ENCODE measurements at regions not wholly inside any gene's neighbourhood (a gene's known extent, or its start where the extent isn't known, plus 50 kb on each side); places are given as distances from the start of the nearest gene placed in this dataset.

- DNase-seq (no peak), ATAC-seq (ENCODE audit: low read depth) (no peak)
- Histone ChIP-seq H3K27me3 (replicated peaks in 1 of 4; ENCODE audit: control extremely low read depth in 1 of 4, control insufficient read depth in 3 of 4, insufficient read depth in 4 of 4, low read length in 3 of 4) (peaks cover 0 to 3% (median 0%) of the 10 kb centered on the region in 4 experiments), H3K4me1 (ENCODE audit: control insufficient read depth in 2 of 2, insufficient read depth in 2 of 2, low read length in 2 of 2) (peaks cover 0 to 7% of the 10 kb centered on the region in 2 donors), H2AFZ (ENCODE audit: insufficient read depth, low read depth, low read length, poor library complexity, severe bottlenecking) (no peak overlapping the region), H3K4me3 (ENCODE audit: control extremely low read depth in 1 of 5, extremely low read depth in 1 of 5, insufficient read depth in 1 of 5, low read depth in 2 of 5, low read length in 4 of 5) (no peak overlapping the region), H3K79me2 (ENCODE audit: control insufficient read depth, insufficient read depth, low read length) (no peaks in the 10 kb centered on the region), H4K20me1 (ENCODE audit: control insufficient read depth, insufficient read depth, low read length, poor library complexity, severe bottlenecking) (no peaks in the 10 kb centered on the region), H3K36me3 (replicated peaks in 1 of 2; ENCODE audit: control extremely low read depth in 1 of 2, control insufficient read depth in 1 of 2, extremely low read depth in 1 of 2, insufficient read depth in 2 of 2, low read length in 1 of 2) (no peaks in the 10 kb centered on the region), H3K9ac (ENCODE audit: low read length) (no peak overlapping the region), H3K4me2 (replicated peaks; ENCODE audit: low read depth, low read length, poor library complexity, severe bottlenecking) (no peak overlapping the region), H3K9me3 (ENCODE audit: control extremely low read depth in 1 of 3, control insufficient read depth in 2 of 3, insufficient read depth in 1 of 3, low read length in 2 of 3) (no peaks in the 10 kb centered on the region), H3K27ac (ENCODE audit: low read length in 2 of 2) (no peak overlapping the region)
- Mint-ChIP-seq H3K27me3 (peaks cover 9% of the 10 kb centered on the region), H3K4me3 (no peak overlapping the region), H3K4me1 (peaks cover 2% of the 10 kb centered on the region), H3K9me3 (ENCODE audit: insufficient read depth) (no peaks in the 10 kb centered on the region), H3K27ac (no peak overlapping the region)
- intact Hi-C loops (cut with micrococcal nuclease): no loop called here
- ChIA-PET CTCF (interaction anchor here (1.2 kb wide), 1 partner anchor 30 kb away, joined by 3 read pairs; no protein-coding TSS in a partner anchor), POLR2A (no interaction called here)
- WGBS (ENCODE audit: insufficient coverage): 93% methylated on average over 3 of the region's 9 CpGs
- TF ChIP-seq, protein P1, sequence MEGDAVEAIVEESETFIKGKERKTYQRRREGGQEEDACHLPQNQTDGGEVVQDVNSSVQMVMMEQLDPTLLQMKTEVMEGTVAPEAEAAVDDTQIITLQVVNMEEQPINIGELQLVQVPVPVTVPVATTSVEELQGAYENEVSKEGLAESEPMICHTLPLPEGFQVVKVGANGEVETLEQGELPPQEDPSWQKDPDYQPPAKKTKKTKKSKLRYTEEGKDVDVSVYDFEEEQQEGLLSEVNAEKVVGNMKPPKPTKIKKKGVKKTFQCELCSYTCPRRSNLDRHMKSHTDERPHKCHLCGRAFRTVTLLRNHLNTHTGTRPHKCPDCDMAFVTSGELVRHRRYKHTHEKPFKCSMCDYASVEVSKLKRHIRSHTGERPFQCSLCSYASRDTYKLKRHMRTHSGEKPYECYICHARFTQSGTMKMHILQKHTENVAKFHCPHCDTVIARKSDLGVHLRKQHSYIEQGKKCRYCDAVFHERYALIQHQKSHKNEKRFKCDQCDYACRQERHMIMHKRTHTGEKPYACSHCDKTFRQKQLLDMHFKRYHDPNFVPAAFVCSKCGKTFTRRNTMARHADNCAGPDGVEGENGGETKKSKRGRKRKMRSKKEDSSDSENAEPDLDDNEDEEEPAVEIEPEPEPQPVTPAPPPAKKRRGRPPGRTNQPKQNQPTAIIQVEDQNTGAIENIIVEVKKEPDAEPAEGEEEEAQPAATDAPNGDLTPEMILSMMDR (IDR thresholded peaks at IDR 0.05): no peak
- TF ChIP-seq EZH2 (IDR thresholded peaks at IDR 0.05; ENCODE audit: borderline replicate concordance, insufficient read depth, low read depth, low read length, poor library complexity, severe bottlenecking): no peak
Observed at GRCh38 chr20:23146181-23146580, 60.1 kb upstream of the CD93 start.

DNA sequence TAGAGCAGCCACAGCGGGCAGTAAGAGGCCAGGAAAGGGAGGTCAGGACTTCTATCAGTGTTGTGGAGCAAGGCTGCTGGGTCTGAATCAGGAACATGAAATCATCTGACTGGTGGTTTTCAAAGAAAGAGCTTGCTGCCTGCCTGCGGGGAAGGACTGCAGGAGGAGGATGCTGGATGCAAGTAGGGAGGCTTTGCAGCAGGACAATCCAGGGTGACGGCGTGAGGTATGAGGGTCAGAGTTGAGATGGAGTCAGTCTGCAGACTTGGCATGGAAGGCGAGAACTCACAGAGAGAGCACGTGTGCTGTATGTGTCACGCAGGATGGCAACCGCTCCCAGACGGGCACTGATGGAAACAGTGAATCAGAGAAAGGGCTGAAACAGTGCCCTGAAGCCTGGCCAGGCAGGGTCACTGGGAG lies 59.2 kb upstream of the CD93 start:
- Histone ChIP-seq H3K27me3 (replicated peaks in 1 of 4; ENCODE audit: control extremely low read depth in 1 of 4, control insufficient read depth in 3 of 4, insufficient read depth in 4 of 4, low read length in 3 of 4) (peaks cover 0 to 2% (median 0%) of the 10 kb centered on the region in 4 experiments), H3K4me1 (ENCODE audit: control insufficient read depth in 2 of 2, insufficient read depth in 2 of 2, low read length in 2 of 2) (peaks cover 0 to 7% of the 10 kb centered on the region in 2 donors), H3K9ac (ENCODE audit: low read length) (no peak overlapping the region), H3K36me3 (replicated peaks in 1 of 2; ENCODE audit: control extremely low read depth in 1 of 2, control insufficient read depth in 1 of 2, extremely low read depth in 1 of 2, insufficient read depth in 2 of 2, low read length in 1 of 2) (no peaks in the 10 kb centered on the region), H3K27ac (ENCODE audit: low read length in 2 of 2) (no peak overlapping the region), H3K79me2 (ENCODE audit: control insufficient read depth, insufficient read depth, low read length) (no peaks in the 10 kb centered on the region), H3K4me2 (replicated peaks; ENCODE audit: low read depth, low read length, poor library complexity, severe bottlenecking) (no peak overlapping the region), H3K4me3 (ENCODE audit: control extremely low read depth in 1 of 5, extremely low read depth in 1 of 5, insufficient read depth in 1 of 5, low read depth in 2 of 5, low read length in 4 of 5) (no peak overlapping the region), H3K9me3 (ENCODE audit: control extremely low read depth in 1 of 3, control insufficient read depth in 2 of 3, insufficient read depth in 1 of 3, low read length in 2 of 3) (no peaks in the 10 kb centered on the region), H2AFZ (ENCODE audit: insufficient read depth, low read depth, low read length, poor library complexity, severe bottlenecking) (no peak overlapping the region), H4K20me1 (ENCODE audit: control insufficient read depth, insufficient read depth, low read length, poor library complexity, severe bottlenecking) (no peaks in the 10 kb centered on the region)
- Mint-ChIP-seq H3K9me3 (ENCODE audit: insufficient read depth) (no peaks in the 10 kb centered on the region), H3K4me3 (no peak overlapping the region), H3K27ac (no peak overlapping the region), H3K27me3 (peaks cover 9% of the 10 kb centered on the region), H3K4me1 (peaks cover 2% of the 10 kb centered on the region)
- DNase-seq (no peak), ATAC-seq (ENCODE audit: low read depth) (no peak)
- whole genome bisulfite sequencing (ENCODE audit: insufficient coverage): 86% methylated on average over 9 of the region's 9 CpGs
- intact Hi-C loops (cut with micrococcal nuclease): no loop called here
- ChIA-PET POLR2A (no interaction called here), CTCF (interaction anchor here (1.2 kb wide), 1 partner anchor 30 kb away, joined by 3 read pairs; no protein-coding TSS in a partner anchor)
- TF ChIP-seq, protein P1 (IDR thresholded peaks at IDR 0.05): no peak
- TF ChIP-seq EZH2 (IDR thresholded peaks at IDR 0.05; ENCODE audit: borderline replicate concordance, insufficient read depth, low read depth, low read length, poor library complexity, severe bottlenecking): no peak
